Caco-2 (cell line): ENCODE measurements at regions not wholly inside any gene's neighbourhood (a gene's known extent, or its start where the extent isn't known, plus 50 kb on each side); places are given as distances from the start of the nearest gene placed in this dataset.

ENCODE experiments used
- BruUV-seq: library from RNA; stranded (reverse); fragments of 400-500 nt; replicated peaks from 2 replicates; lab custom pipeline; 2021; lab: Mats Ljungman, UMichigan
- CTCF ChIA-PET: fragments of 300-600 bp; sonication (Branson Sonifier 250); formaldehyde crosslinking; loops from one replicate; lab custom pipeline; 2022; ENCODE audit warnings: antibody characterized with exemption; lab: Charles Lee
- POLR2A ChIA-PET: fragments of 300-600 bp; sonication (Branson Sonifier 250); formaldehyde crosslinking; loops from one replicate; lab custom pipeline; 2022; ENCODE audit warnings: antibody characterized with exemption; lab: Charles Lee
- DNase-seq, 2 experiments: peaks; one replicate each; pipeline versions ENCODE4 v3.0.0 to v3.0.0-alpha.2; 2020 to 2022
- H3K27me3 ChIP-seq: replicated peaks from 2 replicates; pipeline ENCODE4 v1.6.0; 2011; ENCODE audit warnings: low read length; ENCODE audit not compliant: control insufficient read depth, insufficient read depth
- H3K36me3 ChIP-seq: 2 replicates; pipeline ENCODE4 v1.5.1; 2011; ENCODE audit warnings: low read length; ENCODE audit not compliant: control insufficient read depth, insufficient read depth
- H3K4me1 ChIP-seq: fragments of 250-450 bp; sonication (Bioruptor Pico); 2 replicates; pipeline ENCODE4 v1.5.1; 2020; ENCODE audit warnings: mild to moderate bottlenecking
- H3K4me3 ChIP-seq: 2 replicates; pipeline ENCODE4 v1.5.1; 2011; ENCODE audit warnings: low read depth, mild to moderate bottlenecking, control low read depth, low read length
- H3K9me3 ChIP-seq: fragments of 250-450 bp; sonication (Bioruptor Pico); 2 replicates; pipeline ENCODE4 v1.5.1; 2020; ENCODE audit warnings: mild to moderate bottlenecking, moderate library complexity
- H3K27ac Mint-ChIP-seq: one replicate; pipeline ENCODE4 v1.8.0; 2022; ENCODE audit warnings: mixed read lengths; ENCODE audit not compliant: unreplicated experiment
- H3K27me3 Mint-ChIP-seq: one replicate; pipeline ENCODE4 v1.8.0; 2022; ENCODE audit warnings: mixed read lengths; ENCODE audit not compliant: insufficient read depth, unreplicated experiment
- H3K36me3 Mint-ChIP-seq: one replicate; pipeline ENCODE4 v1.8.0; 2022; ENCODE audit warnings: mild to moderate bottlenecking, mixed read lengths; ENCODE audit not compliant: insufficient read depth, unreplicated experiment
- H3K4me1 Mint-ChIP-seq: one replicate; pipeline ENCODE4 v1.8.0; 2022; ENCODE audit warnings: low read depth, mixed read lengths; ENCODE audit not compliant: unreplicated experiment
- H3K4me3 Mint-ChIP-seq: one replicate; pipeline ENCODE4 v1.8.0; 2022; ENCODE audit warnings: mild to moderate bottlenecking, moderate library complexity, mixed read lengths; ENCODE audit not compliant: unreplicated experiment
- H3K9me3 Mint-ChIP-seq: one replicate; pipeline ENCODE4 v1.8.0; 2022; ENCODE audit warnings: mixed read lengths; ENCODE audit not compliant: unreplicated experiment
- CTCF ChIP-seq, 2 experiments: fragments of 200-600 bp in 1 of 2; IDR thresholded peaks; 1 replicate in 1 of 2; 2 replicates in 1 of 2; pipeline versions ENCODE4 v1.5.1 to v1.8.0; 2011 to 2022; ENCODE audit warnings: antibody characterized with exemption in 1 of 2, control low read depth in 1 of 2, inconsistent platforms in 1 of 2, low read depth in 1 of 2, low read length in 1 of 2, mild to moderate bottlenecking in 1 of 2, moderate library complexity in 1 of 2; ENCODE audit not compliant: insufficient read depth in 1 of 2, severe bottlenecking in 1 of 2, unreplicated experiment in 1 of 2
- intact Hi-C: fragments of 100-400 bp; cut with micrococcal nuclease; formaldehyde crosslinking; loops from one replicate; pipeline ENCODE4 v1.10.0; 2022; ENCODE audit not compliant: unreplicated experiment

GRCh38 chr13:50303963-50304721 is 288.9 kb downstream of the KCNRG start:
- no peaks in the 10 kb centered on the region for H3K36me3 Mint-ChIP-seq
- ChIA-PET POLR2A (no interaction called here), CTCF (no interaction called here)
- intact Hi-C loops = no loop called here
- DNase-seq = no peak
- no peak overlapping the region for H3K4me3 ChIP-seq
- H3K4me1 Mint-ChIP-seq = peaks cover 6% of the 10 kb centered on the region
- H3K36me3 ChIP-seq = no peaks in the 10 kb centered on the region
- peaks cover 8% of the 10 kb centered on the region for H3K9me3 Mint-ChIP-seq
- no peak for TF ChIP-seq CTCF (IDR thresholded peaks at IDR 0.05; ENCODE audit: insufficient read depth in 1 of 2, low read depth in 1 of 2, low read length in 1 of 2, severe bottlenecking in 1 of 2, unreplicated experiment in 1 of 2)
- no peak overlapping the region for H3K4me3 Mint-ChIP-seq
- H3K27me3 Mint-ChIP-seq = no peaks in the 10 kb centered on the region
- no TSS peak for BruUV-seq
- 0 out of 2 replicates have a peak, but pooled peaks cover 3% of the 10 kb centered on the region for H3K9me3 ChIP-seq
- no peaks in the 10 kb centered on the region for H3K4me1 ChIP-seq
- no peaks in the 10 kb centered on the region for H3K27me3 ChIP-seq
- H3K27ac Mint-ChIP-seq = no peak overlapping the region

GRCh38 chr13:50306156-50306555 is 290.9 kb downstream of the KCNRG start:
- H3K27me3 ChIP-seq = no peaks in the 10 kb centered on the region
- H3K9me3 Mint-ChIP-seq = peaks cover 8% of the 10 kb centered on the region
- no peaks in the 10 kb centered on the region for H3K4me1 Mint-ChIP-seq
- H3K36me3 Mint-ChIP-seq = no peaks in the 10 kb centered on the region
- DNase-seq = no peak
- ChIA-PET CTCF (no interaction called here), POLR2A (no interaction called here)
- no TSS peak for BruUV-seq
- H3K4me3 ChIP-seq = no peak overlapping the region
- H3K4me1 ChIP-seq = no peaks in the 10 kb centered on the region
- TF ChIP-seq CTCF (IDR thresholded peaks at IDR 0.05; ENCODE audit: insufficient read depth in 1 of 2, low read depth in 1 of 2, low read length in 1 of 2, severe bottlenecking in 1 of 2, unreplicated experiment in 1 of 2) = no peak
- H3K27me3 Mint-ChIP-seq = no peaks in the 10 kb centered on the region
- H3K27ac Mint-ChIP-seq = no peak overlapping the region
- 0 out of 2 replicates have a peak, but pooled peaks cover 3% of the 10 kb centered on the region for H3K9me3 ChIP-seq
- no peaks in the 10 kb centered on the region for H3K36me3 ChIP-seq
- intact Hi-C loops = no loop called here
- H3K4me3 Mint-ChIP-seq = no peak overlapping the region

GRCh38 chr13:50309318-50309717 is 294.1 kb downstream of the KCNRG start:
- H3K36me3 Mint-ChIP-seq = no peaks in the 10 kb centered on the region
- intact Hi-C loops = no loop called here
- ChIA-PET POLR2A (no interaction called here), CTCF (no interaction called here)
- H3K27ac Mint-ChIP-seq = no peak overlapping the region
- H3K4me3 Mint-ChIP-seq = no peak overlapping the region
- DNase-seq = no peak
- no peak for TF ChIP-seq CTCF (IDR thresholded peaks at IDR 0.05; ENCODE audit: insufficient read depth in 1 of 2, low read depth in 1 of 2, low read length in 1 of 2, severe bottlenecking in 1 of 2, unreplicated experiment in 1 of 2)
- 0 out of 2 replicates have a peak, but pooled peaks cover 3% of the 10 kb centered on the region for H3K9me3 ChIP-seq
- no peaks in the 10 kb centered on the region for H3K27me3 Mint-ChIP-seq
- peaks cover 8% of the 10 kb centered on the region for H3K9me3 Mint-ChIP-seq
- H3K4me1 ChIP-seq = no peaks in the 10 kb centered on the region
- no peaks in the 10 kb centered on the region for H3K27me3 ChIP-seq
- H3K4me3 ChIP-seq = no peak overlapping the region
- H3K4me1 Mint-ChIP-seq = no peaks in the 10 kb centered on the region
- H3K36me3 ChIP-seq = no peaks in the 10 kb centered on the region
- BruUV-seq = no TSS peak
